NCI-H2196 treated with DMSO at 0.1 percent for 48 hours (cell line): ENCODE measurements at regions not wholly inside any gene's neighbourhood (a gene's known extent, or its start where the extent isn't known, plus 50 kb on each side); places are given as distances from the start of the nearest gene placed in this dataset.
"Not testable (repeated sequence)": the region's sequence is repeated elsewhere in the genome, so short reads cannot be mapped to it uniquely, and the experiment has no call there.

Experiments used
- DNase-seq: peaks from one replicate; lab custom pipeline; 2025; ENCODE audit not compliant: unreplicated experiment; lab: John Stamatoyannopoulos, UW

- no peak for DNase-seq
Observed at GRCh38 chr4:14152834-14153519, 525.5 kb upstream of the BOD1L1 start.

- no peak for DNase-seq
Observed at GRCh38 chr4:14155803-14156202, 528.3 kb upstream of the BOD1L1 start.

- DNase-seq = no peak
Observed at GRCh38 chr4:14157262-14157661, 529.7 kb upstream of the BOD1L1 start.

GRCh38 chr4:14165222-14165920, 537.8 kb upstream of the BOD1L1 start:
- no peak for DNase-seq

GRCh38 chr4:14167876-14168510, 540.5 kb upstream of the BOD1L1 start:
- no peak for DNase-seq

- DNase-seq = peak; percentile 4
Observed at GRCh38 chr4:14168919-14169318, 541.4 kb upstream of the BOD1L1 start.

GRCh38 chr4:14169460-14169859, 541.9 kb upstream of the BOD1L1 start:
- no peak for DNase-seq

- not testable (repeated sequence) for DNase-seq
Observed at GRCh38 chr4:14169940-14170339, 542.4 kb upstream of the BOD1L1 start.

- DNase-seq = no peak
Observed at GRCh38 chr4:14176613-14177012, 549.1 kb upstream of the BOD1L1 start.

- no peak for DNase-seq
Observed at GRCh38 chr4:14177987-14178386, 550.5 kb upstream of the BOD1L1 start.

- no peak for DNase-seq
Observed at GRCh38 chr4:14178421-14178820, 550.9 kb upstream of the BOD1L1 start.

- DNase-seq = no peak
Observed at GRCh38 chr4:14180166-14180565, 552.6 kb upstream of the BOD1L1 start.

- DNase-seq = no peak
Observed at GRCh38 chr4:14180983-14181601, 553.6 kb upstream of the BOD1L1 start.

GRCh38 chr4:14182148-14182547, 554.6 kb upstream of the BOD1L1 start:
- no peak for DNase-seq

GRCh38 chr4:14184265-14184664, 556.7 kb upstream of the BOD1L1 start:
- no peak for DNase-seq

- no peak for DNase-seq
Observed at GRCh38 chr4:14184767-14185166, 557.2 kb upstream of the BOD1L1 start.

- no peak for DNase-seq
Observed at GRCh38 chr4:14188214-14188613, 560.7 kb upstream of the BOD1L1 start.

- no peak for DNase-seq
Observed at GRCh38 chr4:14193601-14194000, 566.1 kb upstream of the BOD1L1 start.

GRCh38 chr4:14196131-14196530, 568.6 kb upstream of the BOD1L1 start:
- DNase-seq = no peak

- no peak for DNase-seq
Observed at GRCh38 chr4:14215116-14215770, 587.7 kb upstream of the BOD1L1 start.

GRCh38 chr4:14217401-14217800, 589.9 kb upstream of the BOD1L1 start:
- DNase-seq = no peak
